GM21723 (cell line): ENCODE measurements at regions not wholly inside any gene's neighbourhood (a gene's known extent, or its start where the extent isn't known, plus 50 kb on each side); places are given as distances from the start of the nearest gene placed in this dataset.

Source experiments
- ATAC-seq: cut with Tn5 transposase; IDR thresholded peaks from one replicate; pipeline ENCODE4 v1.9.1; 2021; ENCODE audit warnings: mild to moderate bottlenecking, moderate library complexity; ENCODE audit not compliant: unreplicated experiment

DNA sequence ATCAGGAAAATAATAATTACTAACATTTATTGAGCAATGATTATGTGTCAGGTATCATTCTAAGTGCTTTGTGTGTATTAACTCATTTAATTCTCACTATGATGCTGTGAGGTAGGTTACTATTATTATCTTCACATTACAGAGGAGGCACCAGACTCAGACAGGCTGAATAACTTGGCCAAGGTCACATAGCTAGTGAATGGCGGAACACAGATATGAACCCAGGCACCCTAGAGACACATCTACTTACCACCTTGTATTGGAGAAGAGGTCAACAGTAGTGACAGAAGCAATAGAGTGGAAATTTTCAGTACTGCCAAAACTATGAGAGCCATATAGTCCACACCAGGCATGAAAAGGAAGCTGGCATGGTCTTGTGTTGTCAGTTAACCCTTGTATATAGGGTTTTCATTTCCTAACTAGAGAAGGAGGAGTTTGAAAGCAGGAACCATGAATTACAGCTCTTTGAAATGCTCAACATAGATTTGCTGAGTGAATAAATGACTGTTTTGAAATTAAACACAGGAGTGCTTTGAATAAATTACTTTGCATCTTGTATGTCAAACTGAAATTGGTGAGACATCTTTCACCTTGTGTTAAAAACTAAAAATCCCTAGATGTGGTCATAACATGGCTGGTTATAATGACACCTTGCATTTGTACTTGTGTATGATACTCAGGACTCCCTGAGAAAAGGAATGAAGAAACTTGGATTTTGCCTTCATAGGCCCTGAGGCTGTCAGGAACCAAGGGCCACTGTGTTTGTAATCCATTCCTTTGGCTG is 71.8 kb downstream of the RTL9 start:
- no peak for ATAC-seq

DNA sequence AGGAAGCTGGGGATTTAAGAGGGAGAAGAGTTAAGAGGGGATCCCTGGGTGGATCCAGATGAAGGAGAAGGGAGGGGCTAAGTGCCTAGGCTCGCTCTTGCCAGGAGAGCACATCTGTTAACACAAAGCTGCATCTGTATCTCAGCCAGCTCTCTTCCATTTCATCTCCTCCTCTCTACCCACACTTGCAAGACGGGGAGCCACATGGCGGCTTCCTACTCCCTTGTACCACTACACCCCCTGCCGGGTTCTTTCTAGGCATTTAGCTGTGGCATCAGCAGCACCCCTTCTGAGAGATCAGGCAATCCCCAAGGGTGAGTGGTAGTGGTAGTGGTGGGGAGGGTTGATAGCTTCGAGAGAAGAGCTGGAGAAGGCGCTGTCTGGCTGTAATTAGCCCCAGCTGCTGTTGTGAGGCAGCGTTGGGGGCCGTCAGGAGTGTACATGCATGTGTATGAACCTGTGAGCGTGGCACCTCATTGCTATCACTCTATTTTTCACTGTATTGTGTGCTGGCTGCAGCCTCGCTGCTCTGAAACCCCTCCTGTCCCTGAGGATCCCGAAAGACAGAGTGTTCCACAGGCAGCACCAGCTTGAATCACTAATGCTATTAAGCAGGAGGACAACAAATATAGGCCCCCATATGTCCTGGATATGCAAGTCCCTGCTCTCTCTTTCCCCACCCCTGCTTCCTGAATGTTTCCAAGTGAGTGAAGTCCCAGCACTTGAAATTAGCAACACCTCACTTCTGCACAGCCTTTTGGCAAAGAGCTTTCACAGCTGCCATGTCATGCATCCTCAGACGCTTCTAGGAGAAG is 73.7 kb downstream of the RTL9 start:
- ATAC-seq = no peak

GRCh38 chrX:110432906-110433215 is 74.2 kb downstream of the RTL9 start:
- ATAC-seq = no peak

DNA sequence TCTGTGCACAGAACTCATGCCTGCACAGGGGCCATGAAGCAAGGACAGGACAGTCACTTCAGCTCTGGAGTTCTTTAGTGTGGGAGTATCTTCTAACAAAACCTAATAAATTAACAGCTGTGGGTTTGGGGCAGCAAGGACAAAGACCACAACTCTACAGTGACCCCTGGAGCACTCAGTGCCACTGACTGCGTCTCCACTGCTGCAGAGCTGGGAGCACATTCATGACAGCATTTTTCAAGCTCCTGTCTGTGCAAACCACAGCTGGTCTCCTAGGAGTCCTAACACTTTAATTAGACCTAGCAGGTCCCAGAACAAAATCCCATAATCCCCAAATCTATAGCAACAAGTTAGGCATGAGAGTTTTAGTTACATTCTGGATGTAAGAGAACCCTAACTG is 76.5 kb downstream of the RTL9 start:
- no peak for ATAC-seq

DNA sequence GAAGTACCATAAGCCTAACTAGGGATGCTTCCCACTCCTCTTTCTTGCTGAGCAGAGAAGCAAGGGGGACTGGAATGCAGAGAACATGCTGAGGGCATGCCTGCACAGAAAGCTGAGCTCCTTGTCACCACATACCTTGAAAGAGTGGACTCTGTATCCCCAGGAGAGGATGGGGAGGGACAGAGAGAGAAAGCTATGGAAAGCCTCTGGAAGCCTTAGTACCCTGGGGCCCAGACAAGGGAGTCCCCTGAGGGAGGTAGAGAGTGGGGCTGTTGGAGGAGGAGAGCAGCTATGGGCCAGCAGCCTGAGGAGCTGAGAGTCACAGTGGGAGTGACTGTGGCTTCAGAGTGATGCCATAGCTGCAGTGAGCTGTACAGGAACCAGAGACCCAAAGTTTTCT is 77.9 kb downstream of the RTL9 start:
- ATAC-seq = no peak

- no peak for ATAC-seq
Measured at GRCh38 chrX:110437686-110438085, 79.0 kb downstream of the RTL9 start.

- no peak for ATAC-seq
Measured at GRCh38 chrX:110440016-110440805, 81.6 kb downstream of the RTL9 start.

DNA sequence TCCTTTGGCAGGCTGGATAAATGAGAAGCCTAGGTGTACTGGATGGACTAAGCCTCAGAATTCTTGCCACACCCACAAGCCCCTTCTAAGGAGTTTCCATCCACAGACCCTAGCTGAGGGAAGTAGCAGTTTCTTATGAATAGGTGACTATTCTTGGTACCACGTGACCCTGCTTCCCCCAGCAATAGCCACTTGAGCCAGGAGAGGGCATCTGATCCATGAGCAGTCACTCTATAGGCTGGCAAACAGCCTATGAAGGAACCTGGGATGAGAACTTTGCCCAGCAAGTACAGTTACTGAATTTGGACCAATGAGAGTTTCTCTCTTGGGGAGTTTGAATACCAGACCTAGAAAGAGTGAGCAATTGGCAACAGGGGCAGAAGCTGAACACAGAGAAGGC is 84.0 kb downstream of the RTL9 start:
- peak; percentile 87 for ATAC-seq

DNA sequence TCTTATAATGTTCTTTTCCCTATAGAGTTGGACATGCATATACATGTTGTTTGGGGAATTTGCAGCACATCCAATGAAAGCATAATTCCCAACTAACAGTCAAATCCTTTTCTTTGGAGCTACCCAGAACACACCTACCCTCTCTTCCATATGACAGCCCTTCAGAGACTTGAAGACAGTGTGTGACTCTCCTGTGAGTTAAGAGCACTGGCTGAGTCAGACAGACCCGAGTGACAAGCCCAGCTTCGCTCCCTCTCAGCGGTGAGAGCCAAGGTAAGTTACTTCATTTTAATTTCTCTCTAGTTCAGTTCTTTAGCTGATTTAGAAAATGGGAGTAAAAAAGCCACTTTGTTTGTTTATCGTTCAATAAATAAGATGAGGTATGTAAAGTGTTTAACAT is 86.3 kb downstream of the RTL9 start:
- no peak for ATAC-seq

GRCh38 chrX:110448459-110448858 is 89.8 kb downstream of the RTL9 start:
- no peak for ATAC-seq

- no peak for ATAC-seq
Measured at GRCh38 chrX:110449312-110449711, 90.7 kb downstream of the RTL9 start.

DNA sequence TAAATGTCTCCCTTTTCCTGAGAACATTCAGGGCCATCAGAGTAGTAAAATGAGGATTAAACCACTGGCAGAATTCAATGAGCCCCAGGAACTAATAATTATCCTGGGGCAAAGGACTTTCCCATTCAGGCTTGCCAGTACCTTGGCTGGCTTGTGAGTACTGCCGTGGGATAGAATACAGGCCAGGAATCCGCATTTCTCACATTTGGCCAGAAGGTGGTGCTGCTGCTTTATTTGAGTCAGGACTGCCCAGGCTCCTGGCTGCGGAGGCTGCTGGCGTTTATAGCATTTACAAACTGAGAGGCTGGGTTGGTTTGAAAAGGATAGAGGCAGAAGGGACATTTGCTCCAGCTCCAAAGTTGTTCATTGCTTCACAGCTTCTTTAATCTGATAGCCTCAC is 91.4 kb downstream of the RTL9 start:
- peak; percentile 88 for ATAC-seq

DNA sequence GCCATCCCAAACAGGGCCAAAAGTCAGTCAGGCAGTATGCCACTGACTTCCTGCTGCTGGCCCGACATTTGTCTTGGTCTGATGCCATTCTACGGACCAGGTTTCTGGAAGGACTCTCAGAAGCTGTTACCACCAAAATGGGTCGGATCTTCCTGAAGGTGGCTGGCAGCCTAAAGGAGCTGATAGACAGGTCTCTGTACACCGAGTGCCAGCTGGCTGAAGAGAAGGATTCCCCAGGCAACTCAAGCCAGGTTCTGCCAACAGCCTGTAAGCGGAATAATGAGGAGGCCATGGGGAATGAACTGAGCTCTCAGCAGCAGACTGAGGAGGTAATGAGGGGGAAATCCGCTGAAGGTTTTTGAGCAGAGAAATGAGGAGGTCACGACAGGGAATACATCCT is 95.7 kb downstream of the RTL9 start:
- ATAC-seq = no peak

DNA sequence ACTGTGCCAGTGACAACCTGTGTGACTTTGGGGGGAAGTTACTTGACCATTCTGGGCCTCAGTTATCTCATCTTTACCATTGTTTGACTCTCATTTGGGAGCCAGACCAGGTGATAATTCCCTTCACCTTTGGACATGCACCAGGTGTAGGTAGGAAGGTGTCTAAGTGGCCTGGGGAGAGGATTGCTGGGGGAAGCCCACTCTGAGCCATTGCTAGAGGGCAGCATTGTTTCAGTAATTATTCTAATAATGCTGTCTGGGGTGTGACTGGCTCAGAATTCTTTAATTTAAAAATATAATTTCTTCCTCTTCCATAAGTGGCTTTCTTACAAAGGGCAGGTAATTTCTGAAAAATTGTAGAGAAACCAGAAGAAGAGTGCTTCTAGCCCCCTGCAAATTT is 104.3 kb downstream of the RTL9 start:
- ATAC-seq = no peak

DNA sequence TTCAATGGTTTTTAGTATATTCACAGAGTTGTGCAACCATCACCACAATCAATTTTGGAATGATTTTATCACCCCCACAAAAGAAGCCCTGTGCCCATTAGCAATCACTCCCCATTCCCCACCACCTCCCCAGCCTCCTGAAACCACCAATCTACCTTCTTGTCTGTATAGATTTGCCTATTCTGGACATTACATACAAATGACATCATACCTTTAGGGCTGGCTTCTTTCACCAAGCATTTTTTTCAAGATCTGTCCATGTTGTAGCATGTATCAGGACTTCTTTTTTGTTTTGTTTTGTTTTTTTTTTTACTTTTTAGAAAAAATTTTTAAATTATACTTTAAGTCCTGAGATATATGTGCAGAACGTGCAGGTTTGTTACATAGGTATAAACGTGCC is 108.1 kb downstream of the RTL9 start:
- no peak for ATAC-seq

DNA sequence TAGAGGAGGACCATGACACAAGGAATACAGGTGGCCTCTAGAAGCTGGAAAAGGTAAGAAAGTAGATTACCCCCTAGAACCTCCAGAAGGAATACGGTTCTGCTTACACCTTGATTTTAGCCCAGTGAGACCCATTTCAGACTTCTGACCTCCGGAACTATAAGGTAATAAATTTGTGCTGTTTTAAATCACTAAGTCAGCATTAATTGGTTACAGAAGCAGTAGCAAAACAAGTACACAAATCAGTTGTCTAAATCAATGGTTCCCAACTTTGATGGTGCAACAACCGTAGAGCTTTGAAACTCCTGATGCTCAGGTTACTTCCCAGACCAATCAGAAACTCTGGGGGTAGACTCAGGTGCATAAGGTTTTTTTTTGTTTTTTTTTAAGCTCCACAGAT is 113.6 kb downstream of the RTL9 start:
- ATAC-seq = no peak

- ATAC-seq = no peak
Measured at GRCh38 chrX:110477593-110478228, 119.1 kb downstream of the RTL9 start.

- ATAC-seq = no peak
Measured at GRCh38 chrX:110491846-110492620, 133.4 kb downstream of the RTL9 start.

DNA sequence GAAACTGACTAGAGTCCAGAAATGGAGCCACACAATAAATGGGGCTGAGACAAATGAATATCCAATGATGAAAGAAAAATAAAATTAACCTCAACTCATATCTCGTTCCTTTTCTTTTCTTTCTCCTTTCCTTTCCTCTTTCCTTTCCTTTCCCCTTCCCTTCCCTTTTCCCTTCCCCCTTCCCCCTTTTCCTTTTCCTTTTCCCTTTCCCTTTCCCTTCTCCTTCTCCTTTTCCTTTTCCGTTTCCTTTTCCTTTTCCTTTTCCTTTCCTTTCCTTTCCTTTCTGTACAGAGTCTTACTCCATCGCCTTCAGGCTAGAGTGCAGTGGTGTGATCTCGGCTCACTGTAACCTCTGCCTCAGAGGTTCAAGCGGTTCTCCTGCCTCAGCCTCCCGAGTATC is 146.3 kb downstream of the RTL9 start:
- ATAC-seq = no peak

DNA sequence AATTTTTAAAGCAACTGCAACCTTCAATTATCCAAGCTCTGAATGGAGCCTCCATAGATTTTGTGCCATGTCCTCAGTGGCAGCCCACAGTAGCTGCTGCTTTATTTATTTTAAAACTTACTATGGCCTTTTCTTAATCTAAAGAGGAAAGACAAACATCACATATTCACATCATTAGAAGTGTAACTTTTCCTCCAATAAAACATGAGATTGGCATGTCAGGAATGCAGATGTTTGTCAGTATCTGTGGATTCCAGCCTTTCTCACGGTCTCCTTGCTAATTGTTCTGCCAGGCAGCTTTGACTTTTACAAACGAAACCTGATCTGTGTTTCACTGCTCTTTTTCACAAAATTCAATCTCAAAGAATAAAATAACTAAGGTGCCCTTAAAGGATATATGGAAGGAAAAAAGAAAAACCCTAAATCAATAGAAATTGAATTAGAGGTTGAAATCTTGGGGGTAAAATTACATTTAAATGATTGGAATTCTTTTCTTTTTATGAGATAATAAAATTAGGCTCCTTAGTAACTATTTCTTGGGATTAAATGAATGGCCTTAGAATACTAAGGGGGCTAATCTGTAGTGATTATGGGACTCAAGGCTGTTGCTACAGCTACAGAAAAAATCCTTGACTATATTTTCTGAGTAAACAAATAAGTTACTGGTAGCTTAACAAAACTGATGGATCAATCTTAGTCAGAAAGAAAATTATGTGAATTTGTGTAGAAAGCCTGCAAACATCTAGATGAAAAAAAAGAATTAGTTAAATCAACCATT is 151.3 kb downstream of the RTL9 start:
- ATAC-seq = no peak
